Muscle layer of colon (tissue), 2 donors: ENCODE measurements at regions not wholly inside any gene's neighbourhood (a gene's known extent, or its start where the extent isn't known, plus 50 kb on each side); places are given as distances from the start of the nearest gene placed in this dataset.

Source experiments
- H3K27ac ChIP-seq: one replicate; pipeline ENCODE4 v1.7.0; 2013; ENCODE audit warnings: low read depth, mild to moderate bottlenecking, low read length, moderate library complexity
- H3K27me3 ChIP-seq, 2 donors: one replicate each; pipeline ENCODE4 v1.7.0; 2013; ENCODE audit warnings: low read length in 2 of 2, mild to moderate bottlenecking in 2 of 2; ENCODE audit not compliant: insufficient read depth in 2 of 2, control insufficient read depth in 1 of 2
- H3K36me3 ChIP-seq: one replicate; pipeline ENCODE4 v1.7.0; 2013; ENCODE audit warnings: mild to moderate bottlenecking, low read length; ENCODE audit not compliant: insufficient read depth
- H3K4me1 ChIP-seq: one replicate; pipeline ENCODE4 v1.7.0; 2013; ENCODE audit warnings: mild to moderate bottlenecking, low read length; ENCODE audit not compliant: insufficient read depth
- H3K4me3 ChIP-seq, 2 donors: one replicate each; pipeline ENCODE4 v1.7.0; 2013; ENCODE audit warnings: low read length in 2 of 2, low read depth in 1 of 2, mild to moderate bottlenecking in 1 of 2, moderate library complexity in 1 of 2
- H3K9ac ChIP-seq: one replicate; pipeline ENCODE4 v1.7.0; 2013; ENCODE audit warnings: low read length
- H3K9me3 ChIP-seq: one replicate; pipeline ENCODE4 v1.7.0; 2013; ENCODE audit warnings: mild to moderate bottlenecking, low read length
- donor health status: abdominal sarcoma.
- donor health status: Adenocarcinoma of cecum.

GRCh38 chr5:124131466-124131865 lies 615.0 kb downstream of the ZNF608 start:
- Histone ChIP-seq H3K4me1 (no peaks in the 10 kb centered on the region), H3K4me3 (no peak overlapping the region), H3K36me3 (no peaks in the 10 kb centered on the region), H3K9me3 (no peaks in the 10 kb centered on the region), H3K27ac (no peak overlapping the region), H3K27me3 (no peaks in the 10 kb centered on the region), H3K9ac (no peak overlapping the region)

- no peak overlapping the region for H3K4me3 ChIP-seq
- H3K9ac ChIP-seq: no peak overlapping the region
- no peak overlapping the region for H3K27ac ChIP-seq
- no peaks in the 10 kb centered on the region for H3K9me3 ChIP-seq
- no peaks in the 10 kb centered on the region for H3K36me3 ChIP-seq
- no peaks in the 10 kb centered on the region for H3K27me3 ChIP-seq
- H3K4me1 ChIP-seq: no peaks in the 10 kb centered on the region
Observed at GRCh38 chr5:124130816-124131215, 615.6 kb downstream of the ZNF608 start.

GRCh38 chr5:124128867-124129266 lies 616.9 kb downstream of the CSNK1G3 start:
- Histone ChIP-seq H3K36me3 (no peaks in the 10 kb centered on the region), H3K4me3 (no peak overlapping the region), H3K9ac (no peak overlapping the region), H3K4me1 (peaks cover 9% of the 10 kb centered on the region), H3K27me3 (no peaks in the 10 kb centered on the region), H3K27ac (no peak overlapping the region), H3K9me3 (no peaks in the 10 kb centered on the region)

GRCh38 chr5:124126504-124127217 lies 614.7 kb downstream of the CSNK1G3 start:
- Histone ChIP-seq H3K9ac (no peak overlapping the region), H3K4me1 (peaks cover 9% of the 10 kb centered on the region), H3K9me3 (no peaks in the 10 kb centered on the region), H3K27me3 (no peaks in the 10 kb centered on the region), H3K4me3 (no peak overlapping the region), H3K27ac (no peak overlapping the region), H3K36me3 (no peaks in the 10 kb centered on the region)

GRCh38 chr5:124124711-124125229 lies 612.8 kb downstream of the CSNK1G3 start:
- Histone ChIP-seq H3K27ac (no peak overlapping the region), H3K9me3 (no peaks in the 10 kb centered on the region)

GRCh38 chr5:124121198-124121597 lies 609.2 kb downstream of the CSNK1G3 start:
- Histone ChIP-seq H3K27ac (no peak overlapping the region), H3K9me3 (no peaks in the 10 kb centered on the region), H3K27me3 (no peaks in the 10 kb centered on the region), H3K4me3 (no peak overlapping the region), H3K9ac (no peak overlapping the region), H3K36me3 (no peaks in the 10 kb centered on the region), H3K4me1 (peaks cover 9% of the 10 kb centered on the region)

More at GRCh38 chr5:124124711-124125229, 612.8 kb downstream of the CSNK1G3 start:
- Histone ChIP-seq H3K4me3 (no peak overlapping the region), H3K4me1 (peaks cover 9% of the 10 kb centered on the region), H3K9ac (no peak overlapping the region), H3K36me3 (no peaks in the 10 kb centered on the region), H3K27me3 (no peaks in the 10 kb centered on the region)

GRCh38 chr5:124114911-124115310 lies 602.9 kb downstream of the CSNK1G3 start:
- Histone ChIP-seq H3K4me1 (no peaks in the 10 kb centered on the region), H3K9ac (no peak overlapping the region), H3K9me3 (no peaks in the 10 kb centered on the region), H3K36me3 (no peaks in the 10 kb centered on the region), H3K27me3 (no peaks in the 10 kb centered on the region), H3K4me3 (no peak overlapping the region), H3K27ac (no peak overlapping the region)

- H3K36me3 ChIP-seq: no peaks in the 10 kb centered on the region
- H3K4me1 ChIP-seq: no peaks in the 10 kb centered on the region
- no peak overlapping the region for H3K27ac ChIP-seq
- no peaks in the 10 kb centered on the region for H3K9me3 ChIP-seq
- no peaks in the 10 kb centered on the region for H3K27me3 ChIP-seq
- H3K9ac ChIP-seq: no peak overlapping the region
- H3K4me3 ChIP-seq: no peak overlapping the region
Observed at GRCh38 chr5:124111886-124112285, 599.9 kb downstream of the CSNK1G3 start.

GRCh38 chr5:124110942-124111341 lies 599.0 kb downstream of the CSNK1G3 start:
- no peak overlapping the region for H3K4me3 ChIP-seq

GRCh38 chr5:124105326-124105725 lies 593.3 kb downstream of the CSNK1G3 start:
- Histone ChIP-seq H3K9me3 (no peaks in the 10 kb centered on the region), H3K9ac (no peak overlapping the region), H3K27ac (no peak overlapping the region), H3K4me3 (no peak overlapping the region), H3K27me3 (no peaks in the 10 kb centered on the region), H3K4me1 (no peaks in the 10 kb centered on the region), H3K36me3 (no peaks in the 10 kb centered on the region)

More at GRCh38 chr5:124110942-124111341, 599.0 kb downstream of the CSNK1G3 start:
- Histone ChIP-seq H3K9ac (no peak overlapping the region), H3K27me3 (no peaks in the 10 kb centered on the region), H3K36me3 (no peaks in the 10 kb centered on the region), H3K9me3 (no peaks in the 10 kb centered on the region), H3K4me1 (no peaks in the 10 kb centered on the region), H3K27ac (no peak overlapping the region)

- no peaks in the 10 kb centered on the region for H3K27me3 ChIP-seq
- no peaks in the 10 kb centered on the region for H3K36me3 ChIP-seq
- H3K9me3 ChIP-seq: no peaks in the 10 kb centered on the region
- H3K4me1 ChIP-seq: no peaks in the 10 kb centered on the region
- no peak overlapping the region for H3K9ac ChIP-seq
- no peak overlapping the region for H3K27ac ChIP-seq
- H3K4me3 ChIP-seq: no peak overlapping the region
Observed at GRCh38 chr5:124104821-124105220, 592.8 kb downstream of the CSNK1G3 start.

- Histone ChIP-seq H3K27me3 (no peaks in the 10 kb centered on the region), H3K4me1 (no peaks in the 10 kb centered on the region), H3K4me3 (no peak overlapping the region), H3K36me3 (no peaks in the 10 kb centered on the region), H3K9me3 (no peaks in the 10 kb centered on the region), H3K27ac (no peak overlapping the region), H3K9ac (no peak overlapping the region)
Observed at GRCh38 chr5:124104344-124104743, 592.4 kb downstream of the CSNK1G3 start.
